Nucleus accumbens (tissue), 56 donors: ENCODE measurements at regions not wholly inside any gene's neighbourhood (a gene's known extent, or its start where the extent isn't known, plus 50 kb on each side); places are given as distances from the start of the nearest gene placed in this dataset.
"Not testable (repeated sequence)": the region's sequence is repeated elsewhere in the genome, so short reads cannot be mapped to it uniquely, and the experiment has no call there.

Experiments used
- DNase-seq, 56 donors: peaks; one replicate each; lab custom pipeline; 2025; lab: John Stamatoyannopoulos, UW

GRCh38 chr1:81548918-81549587 is 251.7 kb upstream of the ADGRL2 start:
- DNase-seq, result no peak

- peak in 1 of 56 donors; percentile 1 for DNase-seq
These were observed 252.8 kb upstream of the ADGRL2 start for GRCh38 chr1:81547912-81548303.

- no peak for DNase-seq
These were observed 253.3 kb upstream of the ADGRL2 start for GRCh38 chr1:81547261-81547911.

GRCh38 chr1:81545734-81546133 is 255.0 kb upstream of the ADGRL2 start:
- DNase-seq, result no peak

- no peak for DNase-seq
These were observed 257.0 kb upstream of the ADGRL2 start for GRCh38 chr1:81543764-81544163.

- no peak for DNase-seq
These were observed 258.5 kb upstream of the ADGRL2 start for GRCh38 chr1:81542196-81542595.

- no peak for DNase-seq
These were observed 260.5 kb upstream of the ADGRL2 start for GRCh38 chr1:81540216-81540615.

GRCh38 chr1:81529014-81529413 is 271.7 kb upstream of the ADGRL2 start:
- DNase-seq, result no peak

GRCh38 chr1:81525085-81525484 is 275.6 kb upstream of the ADGRL2 start:
- DNase-seq, result no peak

GRCh38 chr1:81519987-81520386 is 280.7 kb upstream of the ADGRL2 start:
- no peak for DNase-seq

GRCh38 chr1:81517987-81518386 is 282.7 kb upstream of the ADGRL2 start:
- DNase-seq, result no peak

- DNase-seq, result no peak
These were observed 286.9 kb upstream of the ADGRL2 start for GRCh38 chr1:81513796-81514354.

- no peak for DNase-seq
These were observed 288.3 kb upstream of the ADGRL2 start for GRCh38 chr1:81512252-81513003.

- no peak for DNase-seq
These were observed 289.5 kb upstream of the ADGRL2 start for GRCh38 chr1:81511281-81511680.

GRCh38 chr1:81510701-81511100 is 290.0 kb upstream of the ADGRL2 start:
- no peak for DNase-seq

GRCh38 chr1:81509594-81509993 is 291.1 kb upstream of the ADGRL2 start:
- DNase-seq, result no peak

GRCh38 chr1:81506699-81507098 is 294.0 kb upstream of the ADGRL2 start:
- DNase-seq, result no peak

GRCh38 chr1:81505831-81506230 is 294.9 kb upstream of the ADGRL2 start:
- DNase-seq, result no peak

- DNase-seq, result not testable (repeated sequence)
These were observed 295.9 kb upstream of the ADGRL2 start for GRCh38 chr1:81504820-81505219.

- not testable (repeated sequence) for DNase-seq
These were observed 298.0 kb upstream of the ADGRL2 start for GRCh38 chr1:81502705-81503104.

- not testable (repeated sequence) for DNase-seq
These were observed 299.2 kb upstream of the ADGRL2 start for GRCh38 chr1:81501485-81501884.
